Right forelimb (tissue), 1 donor: ENCODE measurements at regions not wholly inside any gene's neighbourhood (a gene's known extent, or its start where the extent isn't known, plus 50 kb on each side); places are given as distances from the start of the nearest gene placed in this dataset.

Source experiments
- DNase-seq: peaks from one replicate; pipeline ENCODE4 v3.0.0-alpha.2; 2018

DNA sequence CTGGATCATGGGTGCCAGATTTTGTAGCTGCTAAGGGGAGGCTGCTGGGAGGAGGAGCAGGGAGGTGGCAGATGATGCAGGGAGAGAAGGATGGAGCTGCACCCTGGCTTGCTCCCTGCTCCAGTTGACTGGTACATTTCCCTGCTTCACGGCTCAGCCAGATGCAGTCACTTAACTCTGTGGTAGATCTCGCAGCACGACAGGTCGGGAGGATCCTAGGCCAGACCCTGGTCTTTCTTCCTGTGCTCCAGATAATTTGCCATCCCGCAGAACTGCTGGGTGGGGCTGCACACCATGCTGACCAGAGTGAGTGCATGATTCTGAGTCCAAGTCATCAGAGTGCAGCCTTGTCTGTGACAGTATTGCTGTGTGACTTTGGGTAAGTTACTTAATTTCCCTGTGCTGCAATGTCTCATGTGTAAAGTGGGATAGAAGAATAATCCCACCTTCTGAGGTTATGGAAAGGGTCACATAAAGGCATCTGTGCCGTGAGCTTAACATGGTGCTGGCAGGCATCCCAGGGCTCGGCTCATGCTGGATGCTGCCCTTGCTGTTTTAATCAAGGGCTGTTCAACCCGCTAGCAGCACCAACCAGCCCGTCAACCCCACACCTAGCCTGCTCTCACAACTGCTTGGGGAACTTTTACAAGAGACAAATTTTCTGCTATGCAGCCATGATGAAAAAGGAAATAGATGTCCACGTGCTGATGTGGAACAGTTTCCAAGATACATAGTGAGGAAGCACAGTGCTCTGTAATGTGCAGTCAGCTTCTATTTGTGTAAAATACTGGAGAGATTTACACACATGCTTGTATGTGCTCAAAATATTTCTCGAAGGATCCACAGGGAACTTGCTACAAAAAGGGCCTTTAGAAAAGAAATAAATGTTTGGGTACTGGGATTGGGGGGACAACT, 257.9 kb downstream of the CDH26 start:
- no peak for DNase-seq

DNA sequence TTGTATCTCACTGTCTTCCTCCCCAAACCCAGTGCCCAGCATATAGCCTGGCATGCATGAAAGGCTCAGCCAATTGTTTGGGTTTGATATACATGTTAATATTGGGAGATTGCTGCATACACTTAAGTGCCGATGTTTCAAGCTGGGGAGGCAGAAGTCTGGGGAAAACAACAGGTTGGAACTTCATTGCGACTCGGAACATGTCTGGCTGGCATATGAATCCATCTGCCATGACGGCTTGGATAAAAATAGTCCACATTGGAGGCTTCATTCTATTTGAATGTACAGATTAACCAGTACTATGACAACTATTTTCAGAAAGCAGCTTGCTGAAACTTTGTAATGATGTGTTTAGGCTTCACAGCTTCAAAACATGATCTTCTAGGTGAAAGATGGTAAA, 261.0 kb downstream of the CDH26 start:
- no peak for DNase-seq

DNA sequence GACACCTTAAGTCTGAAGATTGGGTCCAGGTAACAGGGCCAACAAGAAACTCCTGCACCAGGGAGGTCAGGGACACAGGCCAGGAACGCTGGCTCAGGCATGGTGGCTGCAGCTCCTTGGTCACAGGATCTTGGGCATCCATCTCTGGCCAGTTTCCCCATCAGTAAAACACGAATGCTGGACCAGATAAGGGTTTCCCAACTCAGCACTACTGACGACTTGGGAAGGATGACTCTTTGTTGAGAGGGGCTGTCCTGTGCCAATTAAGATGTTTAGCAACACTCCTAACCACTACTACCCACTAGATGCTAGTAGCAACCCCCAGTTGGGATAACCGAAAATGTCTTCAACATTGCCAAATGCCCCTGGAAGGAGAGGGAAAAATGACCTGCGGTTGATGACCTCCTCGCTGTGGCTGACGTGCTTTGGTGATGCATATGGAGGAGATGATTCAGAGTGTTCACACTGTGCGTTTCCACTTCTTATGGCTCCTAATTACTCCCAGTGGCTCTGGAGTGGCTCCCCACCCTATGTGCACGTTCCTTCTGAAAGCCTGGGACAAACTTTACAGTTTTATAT, 261.9 kb downstream of the CDH26 start:
- no peak for DNase-seq

DNA sequence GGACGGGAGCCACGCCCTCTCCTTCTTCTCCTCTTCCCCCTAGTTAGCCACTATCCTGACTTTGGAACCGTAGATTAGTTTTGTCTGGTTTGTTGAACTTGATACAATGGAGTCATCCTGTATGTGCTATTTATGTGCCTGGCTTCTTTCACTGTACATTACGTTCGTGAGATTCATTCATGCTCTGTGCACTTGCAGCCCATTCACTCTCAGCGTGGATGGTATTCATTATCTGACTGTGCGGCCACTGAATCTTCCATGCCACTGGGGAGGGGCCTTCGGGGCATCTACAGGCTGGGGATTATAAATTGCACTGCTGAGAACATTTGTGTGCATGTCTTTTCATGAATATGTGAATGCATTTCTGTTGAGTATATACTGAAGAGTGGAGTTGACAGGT, 262.5 kb downstream of the CDH26 start:
- DNase-seq = no peak

DNA sequence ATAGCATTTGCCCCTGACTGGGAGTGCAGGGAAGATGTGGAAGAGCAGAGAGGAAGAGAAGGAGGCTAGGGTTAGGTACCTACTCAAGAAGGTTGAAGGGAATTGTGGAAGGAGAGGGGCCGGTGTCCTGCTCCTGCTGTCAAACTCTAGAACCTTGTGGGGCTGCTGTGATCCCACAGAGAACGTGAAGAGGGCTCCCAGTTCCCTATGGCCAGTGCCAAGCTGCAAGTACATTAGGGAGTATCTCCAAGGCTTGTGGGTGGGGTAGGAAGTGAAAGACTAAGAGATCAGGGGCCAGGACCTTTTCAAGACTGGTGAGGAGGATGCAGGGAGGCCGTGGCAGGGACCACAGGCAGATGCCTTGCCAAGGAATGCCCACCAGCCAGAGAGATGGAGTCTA, 263.4 kb downstream of the CDH26 start:
- no peak for DNase-seq

DNA sequence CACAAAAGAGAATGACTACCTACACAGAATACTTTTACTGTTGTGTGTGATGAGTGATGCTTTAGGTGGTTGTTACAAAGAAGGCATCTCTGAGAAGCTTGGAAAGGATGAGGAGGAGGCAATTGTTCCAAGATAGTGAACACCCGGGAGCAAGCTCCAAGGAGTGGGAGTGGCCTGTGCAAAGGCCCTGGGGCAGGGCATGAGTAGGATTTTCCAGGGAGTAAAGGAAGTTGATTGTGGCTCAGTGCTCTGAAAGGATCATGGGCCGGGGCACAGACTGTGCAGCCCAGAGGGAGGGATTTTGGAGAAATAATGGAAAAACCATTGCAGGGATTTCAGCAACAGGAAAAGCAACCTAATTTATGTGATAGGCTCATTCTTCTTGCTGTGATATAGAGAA, 264.3 kb downstream of the CDH26 start:
- DNase-seq = no peak

DNA sequence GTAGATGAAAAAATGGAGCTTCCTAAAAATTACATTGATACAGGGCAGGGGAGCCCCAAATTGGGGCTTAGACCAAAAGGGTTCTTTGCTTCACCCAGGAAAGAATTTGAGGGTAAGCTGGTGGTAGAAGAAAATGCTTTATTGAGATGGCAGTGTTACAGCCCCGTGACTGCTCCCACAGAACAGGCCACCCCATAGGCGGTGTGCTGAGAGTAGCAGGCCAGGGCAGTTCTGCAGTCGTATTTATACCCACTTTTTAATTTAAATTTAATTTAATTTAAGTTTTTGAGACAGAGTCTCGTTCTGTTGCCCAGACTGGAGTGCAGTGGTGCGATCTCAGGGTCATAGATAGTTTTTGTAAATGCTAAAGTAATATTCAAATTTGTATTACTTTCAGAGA, 265.0 kb downstream of the CDH26 start:
- DNase-seq = no peak

DNA sequence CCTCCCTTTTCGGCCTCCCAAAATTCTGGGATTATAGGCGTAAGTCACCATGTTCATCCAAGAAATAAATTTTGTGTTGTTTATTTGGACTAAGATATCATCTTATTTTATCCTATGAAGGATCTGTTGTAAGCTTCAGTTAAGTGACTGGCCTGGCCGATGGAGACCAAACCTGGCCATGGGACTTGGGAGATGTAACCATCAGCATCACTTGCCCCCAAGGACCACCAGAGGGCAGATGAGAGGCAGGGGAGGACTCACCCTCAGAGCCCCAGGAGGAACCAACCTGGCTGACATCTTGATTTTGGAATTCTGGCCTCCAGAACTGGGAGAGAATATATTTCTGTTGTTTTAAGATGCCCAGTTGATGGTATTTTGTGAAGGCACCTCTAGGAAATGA, 266.7 kb downstream of the CDH26 start:
- no peak for DNase-seq

DNA sequence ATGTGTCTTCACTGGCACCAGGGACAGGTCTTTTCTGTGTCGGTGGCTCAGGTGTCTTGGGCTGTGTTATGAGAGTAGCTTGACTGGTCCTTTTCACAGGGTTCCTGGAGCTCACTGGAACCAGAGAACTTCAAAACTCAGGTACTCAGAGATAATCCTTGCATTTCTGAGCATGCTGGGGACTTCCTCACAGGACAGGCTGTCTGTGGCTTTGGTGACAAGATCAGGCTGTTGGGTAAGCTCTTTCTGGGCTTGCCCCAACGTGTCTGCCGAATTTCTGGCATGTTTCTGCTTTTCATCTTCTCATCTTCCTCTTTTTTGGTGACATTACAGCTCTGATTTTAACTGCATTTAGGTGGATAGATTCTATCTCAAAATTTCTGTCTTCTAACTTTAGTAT, 270.0 kb downstream of the CDH26 start:
- no peak for DNase-seq

DNA sequence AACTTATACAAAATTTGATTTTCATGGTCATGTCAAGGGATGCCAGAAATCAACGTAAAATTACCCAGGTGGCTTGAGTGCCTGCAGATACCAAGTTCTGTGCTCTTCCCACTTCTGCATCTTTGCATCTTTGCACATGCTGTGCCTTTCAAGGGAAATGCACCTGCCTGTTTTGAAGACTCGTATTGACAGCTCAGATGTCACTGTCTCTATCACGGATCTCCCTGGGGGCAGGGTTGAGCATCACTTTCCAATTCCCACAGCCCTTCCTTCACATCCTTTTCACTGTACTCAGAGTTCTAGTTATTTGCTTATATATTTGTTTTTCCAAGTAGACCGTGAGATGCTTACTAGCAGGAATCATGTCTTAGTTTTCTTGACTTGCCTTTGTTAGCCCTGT, 274.2 kb downstream of the CDH26 start:
- no peak for DNase-seq

DNA sequence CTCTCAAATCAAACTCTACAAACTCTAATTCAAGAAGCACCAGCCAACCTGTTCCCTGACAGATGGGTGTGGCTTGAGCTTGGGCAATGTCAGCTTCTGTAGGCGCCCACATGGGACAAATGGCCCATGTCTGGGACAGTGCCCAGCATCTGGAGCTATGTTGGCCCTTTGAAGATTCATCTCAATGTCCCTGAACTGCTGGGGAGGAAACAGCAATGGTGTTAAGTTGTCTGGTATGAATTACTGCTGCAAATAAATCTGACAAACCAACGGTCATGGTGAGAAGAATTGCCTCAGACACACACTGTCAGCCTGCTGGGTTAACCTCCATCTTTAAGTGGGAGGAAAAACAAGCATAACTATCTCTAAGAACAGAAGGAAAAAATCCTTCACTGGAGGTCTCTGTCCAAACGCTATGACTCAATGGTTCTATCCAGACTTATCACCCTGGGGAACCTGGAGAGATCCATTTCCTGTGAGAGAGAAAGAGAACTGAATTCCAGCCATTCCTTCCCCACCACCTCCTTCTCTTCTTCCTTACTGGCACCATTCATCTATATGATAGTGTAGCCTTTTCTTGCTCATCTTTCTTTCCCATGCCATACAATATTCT, 274.9 kb downstream of the CDH26 start:
- no peak for DNase-seq

DNA sequence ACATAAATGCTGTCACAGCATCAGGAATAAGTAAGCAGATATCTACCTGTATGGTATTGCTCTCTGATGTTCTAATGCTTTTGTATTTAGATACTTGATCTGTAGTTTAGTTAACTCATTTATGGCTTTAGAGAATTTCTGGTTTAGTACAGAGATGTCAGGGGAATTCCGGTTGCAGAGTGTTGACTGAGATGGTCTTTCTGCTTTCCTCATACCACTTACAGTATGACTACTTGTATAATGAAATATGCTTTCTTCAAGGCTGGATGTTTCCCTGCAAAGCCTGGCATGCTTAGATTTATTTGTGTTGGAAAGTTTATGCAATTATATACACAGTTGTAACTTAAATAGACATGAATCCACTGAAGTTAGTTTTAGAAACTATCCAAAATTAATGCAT, 278.4 kb downstream of the CDH26 start:
- no peak for DNase-seq

DNA sequence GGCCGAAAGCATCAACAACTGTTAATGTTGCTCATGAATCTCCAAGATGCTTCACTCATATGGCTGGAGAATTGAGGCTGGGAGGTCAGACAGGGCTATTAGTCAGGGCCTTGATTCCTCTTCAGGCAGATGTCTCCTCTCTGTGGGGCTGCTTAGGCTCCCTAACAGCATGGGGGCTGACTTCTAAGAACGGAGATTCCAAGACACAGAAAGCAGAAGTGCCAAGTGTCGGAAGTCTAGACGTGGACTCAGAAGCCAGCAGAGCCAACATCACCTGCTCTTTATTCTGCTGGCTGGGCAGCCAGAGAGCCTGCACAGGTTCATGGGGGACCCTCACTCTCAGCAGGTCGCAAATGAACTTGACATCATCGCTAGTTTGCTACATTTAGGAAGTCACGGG, 279.8 kb downstream of the CDH26 start:
- no peak for DNase-seq

DNA sequence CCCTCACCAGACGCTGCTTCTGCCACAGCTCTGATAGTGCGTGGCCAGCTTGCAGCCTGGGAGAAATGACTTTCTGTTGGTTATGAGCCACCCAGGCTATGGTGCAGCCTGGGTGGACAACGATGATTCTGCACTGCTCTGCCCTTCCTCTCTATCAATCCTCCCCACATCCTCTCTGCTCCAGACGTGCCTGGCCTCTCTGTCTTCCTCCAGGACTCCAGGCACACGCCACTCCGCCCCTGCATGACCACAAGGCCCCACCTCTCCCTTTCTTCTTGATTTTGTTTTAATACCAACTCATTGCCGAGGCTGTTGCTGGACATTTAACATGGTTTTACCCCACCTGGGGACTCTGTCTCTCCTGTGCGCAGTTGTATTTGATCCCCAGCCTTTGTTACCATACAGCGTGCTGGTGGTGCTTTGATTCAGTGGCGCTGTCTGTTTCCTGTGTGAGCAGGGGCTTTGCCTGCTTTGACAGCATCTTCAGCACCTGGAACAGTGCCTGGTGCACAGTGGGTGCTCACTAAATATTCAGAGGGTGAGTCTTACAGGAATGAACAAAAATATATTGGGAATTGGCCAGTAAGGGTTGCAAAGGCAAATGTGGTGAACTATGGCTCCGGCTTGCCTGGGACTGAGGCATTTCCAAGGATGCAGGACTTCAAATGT, 280.9 kb downstream of the CDH26 start:
- DNase-seq = no peak

DNA sequence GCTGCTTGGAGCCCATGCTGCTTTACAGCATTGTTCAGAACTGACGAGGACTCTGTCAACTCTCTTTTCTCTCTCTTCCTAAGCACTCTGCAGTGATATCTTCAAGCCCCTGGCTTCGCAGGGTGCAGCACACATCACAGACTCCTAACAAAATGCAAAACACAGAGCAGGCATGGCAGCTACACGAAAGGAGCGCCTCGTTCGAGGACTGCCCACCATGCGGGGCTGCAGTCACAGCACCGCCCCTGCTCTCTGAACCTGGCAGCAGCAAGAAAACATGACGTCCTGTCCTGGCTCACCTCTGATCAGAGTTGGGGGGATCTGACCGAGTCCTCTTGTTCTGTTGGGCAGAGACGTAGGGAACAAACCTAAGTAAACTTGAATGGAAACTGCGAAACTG, 281.7 kb downstream of the CDH26 start:
- DNase-seq = no peak

DNA sequence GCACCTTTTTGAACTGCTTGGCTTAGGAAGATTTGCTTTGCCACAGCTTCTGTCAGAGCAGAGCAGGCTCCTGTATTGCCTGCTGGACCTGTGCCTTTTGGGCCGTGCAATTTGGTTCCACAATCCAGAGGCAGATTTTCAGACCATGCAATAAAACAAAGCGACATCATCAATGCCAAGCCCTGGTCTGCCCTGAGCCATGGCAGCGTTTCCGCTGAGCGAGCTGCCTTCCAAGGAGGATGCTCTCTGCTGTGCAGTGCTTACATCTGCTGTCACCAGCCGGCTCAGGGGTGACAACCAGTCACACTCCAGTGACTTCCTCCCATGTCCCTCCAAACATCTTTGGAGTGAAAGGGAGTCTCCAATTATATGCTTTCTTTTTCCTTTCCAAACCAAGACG, 282.2 kb downstream of the CDH26 start:
- no peak for DNase-seq

DNA sequence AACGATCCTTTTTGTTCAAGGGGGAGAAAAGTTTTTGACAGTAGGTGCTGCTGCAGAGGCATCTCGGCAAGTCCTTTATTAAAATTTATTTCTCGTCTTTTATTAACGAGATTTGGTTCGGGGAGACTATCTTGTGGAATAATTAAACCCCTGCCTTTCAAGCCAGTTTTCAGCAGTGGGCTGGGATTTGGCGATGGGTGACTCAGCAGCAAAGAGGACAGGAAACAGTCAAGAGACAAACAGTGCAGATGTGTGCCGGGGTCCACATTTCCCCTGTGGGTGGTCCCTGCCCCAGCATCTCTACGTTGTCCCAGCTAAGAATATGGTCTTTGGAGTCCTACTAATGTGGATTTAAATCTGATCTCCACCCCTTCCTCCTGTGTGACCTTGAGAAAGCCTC, 282.8 kb downstream of the CDH26 start:
- no peak for DNase-seq

DNA sequence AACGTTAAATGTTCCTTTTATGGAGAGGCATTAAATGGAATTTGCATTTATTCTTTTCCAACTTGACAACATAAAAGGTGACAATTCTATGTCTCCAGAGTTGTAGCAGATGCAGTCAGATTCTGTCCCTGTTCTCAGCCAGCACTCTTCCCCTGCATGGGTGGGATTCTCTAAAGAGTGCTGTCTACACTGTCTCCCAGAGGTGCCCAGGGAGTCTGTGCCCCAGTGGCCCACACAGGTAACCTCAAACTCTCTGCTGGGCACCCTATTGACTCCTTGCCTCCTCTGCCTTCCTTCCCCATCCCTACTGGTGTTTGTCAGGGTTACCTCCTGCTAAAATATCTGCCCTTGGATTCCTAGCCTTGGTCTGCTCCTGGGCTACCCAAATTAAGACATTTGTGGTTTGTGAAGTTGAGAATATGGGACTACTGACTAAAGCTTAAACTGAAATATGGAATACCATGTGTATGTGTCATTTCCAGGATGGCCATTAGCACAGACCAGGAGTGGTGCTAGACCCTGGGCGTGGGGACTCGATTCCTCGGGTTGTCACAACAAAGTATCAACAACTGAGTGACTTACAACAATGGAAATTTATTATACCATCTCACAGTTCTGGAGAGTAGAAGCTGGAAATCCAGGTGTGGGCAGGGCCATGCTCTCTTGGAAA, 284.7 kb downstream of the CDH26 start:
- DNase-seq = no peak

DNA sequence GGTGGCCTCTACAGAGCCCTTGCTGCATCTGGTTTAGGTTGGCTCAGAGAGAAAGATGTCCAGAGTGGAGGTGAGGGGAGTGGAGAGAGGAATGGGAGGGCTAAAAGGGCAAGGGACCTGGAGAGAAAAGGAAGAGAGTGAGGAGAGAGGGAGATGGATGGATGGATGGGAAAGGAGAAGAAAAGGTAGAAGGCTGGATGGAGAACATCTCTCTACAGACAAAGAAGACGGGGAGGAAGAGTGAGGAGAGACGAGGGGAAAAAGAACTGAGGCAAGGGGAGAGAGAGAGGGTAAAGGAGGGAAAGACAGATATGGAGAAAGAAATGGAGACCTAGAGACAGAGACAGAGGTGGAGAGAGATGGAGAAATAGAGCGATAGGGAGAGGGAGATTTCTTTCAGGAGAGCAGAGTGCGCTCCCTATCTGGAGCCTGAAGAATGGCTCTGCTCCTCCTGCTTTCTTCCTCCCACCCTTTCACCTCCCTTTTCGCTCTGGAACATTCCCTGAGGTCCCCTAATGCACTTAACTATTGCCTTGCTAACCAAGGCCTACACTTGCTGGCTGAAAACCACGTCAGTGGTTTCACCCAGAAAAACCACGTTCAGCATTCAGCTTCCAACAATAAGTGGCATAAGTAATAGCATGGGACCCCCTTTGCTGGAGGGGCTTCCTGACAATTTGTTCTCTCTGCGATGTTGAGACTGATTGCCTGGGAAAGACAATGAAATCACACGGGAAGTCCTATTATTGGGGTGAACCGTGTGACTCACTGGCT, 286.3 kb downstream of the CDH26 start:
- DNase-seq = no peak

DNA sequence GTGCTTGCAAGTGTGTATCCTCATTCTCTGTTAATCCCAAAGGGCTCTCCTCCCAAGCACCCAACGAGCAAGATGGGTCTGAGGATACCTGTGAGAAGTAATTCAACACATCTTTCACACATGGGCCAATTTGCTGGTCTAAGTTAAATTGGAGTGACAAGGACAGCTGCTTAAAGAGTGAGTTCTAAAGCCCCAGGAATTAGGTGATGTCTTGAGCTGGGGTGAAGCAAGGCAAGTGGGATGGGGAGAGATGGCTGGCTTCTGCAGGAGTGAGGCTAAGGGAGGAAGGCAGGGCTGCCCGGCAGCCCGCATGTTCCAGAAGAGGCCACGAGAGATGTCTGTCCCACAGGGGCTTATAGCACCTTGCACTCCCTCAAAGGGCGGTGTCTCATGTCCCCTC, 288.5 kb downstream of the CDH26 start:
- no peak for DNase-seq

DNA sequence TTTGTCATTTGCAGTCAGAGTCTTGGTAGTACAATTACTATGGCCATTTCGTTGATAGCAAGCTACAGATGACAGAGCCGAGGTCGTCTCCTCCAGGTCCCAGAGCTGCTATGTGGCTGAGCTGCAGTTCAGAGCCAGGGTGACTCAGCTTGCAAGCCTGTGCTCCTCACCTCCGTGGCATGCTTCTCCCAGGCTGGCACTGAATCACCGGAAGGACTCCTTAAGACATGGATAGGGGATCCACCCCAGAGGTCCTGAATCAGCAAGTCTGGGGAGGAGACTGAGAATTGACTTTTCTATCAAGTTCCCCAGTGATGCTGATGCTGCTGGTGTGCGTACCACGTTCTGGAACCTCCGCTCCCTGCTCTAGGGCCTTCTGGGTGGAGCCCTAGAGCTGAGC, 291.2 kb downstream of the CDH26 start:
- no peak for DNase-seq

DNA sequence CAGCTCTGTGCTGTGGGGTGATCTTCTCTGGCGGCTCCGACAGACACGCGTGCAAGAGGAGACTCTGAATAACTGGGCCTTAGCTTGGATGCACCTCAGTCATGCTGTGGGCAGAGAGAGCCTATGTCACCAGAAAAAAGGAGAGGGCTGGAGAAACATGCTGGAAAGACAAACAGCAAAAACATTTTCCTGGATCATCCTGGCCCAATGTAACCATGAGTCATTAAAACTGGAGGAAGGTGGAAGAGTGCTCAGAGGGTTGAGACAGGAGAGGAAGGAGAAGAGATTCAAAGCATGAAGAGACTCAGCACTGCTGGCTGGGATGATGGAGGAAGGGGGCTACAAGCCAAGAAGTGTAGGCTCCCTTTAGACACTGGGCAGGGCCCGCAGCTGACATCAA, 292.0 kb downstream of the CDH26 start:
- no peak for DNase-seq
